ENCODE measurements at regions not wholly inside any gene's neighbourhood (a gene's known extent, or its start where the extent isn't known, plus 50 kb on each side); places are given as distances from the start of the nearest gene placed in this dataset.

GRCh38 chr2:128726911-128727310, 408.2 kb upstream of the HS6ST1 start:
- DNase-seq (ENCODE audit: low read depth): no peak
- TF ChIP-seq, protein P1, sequence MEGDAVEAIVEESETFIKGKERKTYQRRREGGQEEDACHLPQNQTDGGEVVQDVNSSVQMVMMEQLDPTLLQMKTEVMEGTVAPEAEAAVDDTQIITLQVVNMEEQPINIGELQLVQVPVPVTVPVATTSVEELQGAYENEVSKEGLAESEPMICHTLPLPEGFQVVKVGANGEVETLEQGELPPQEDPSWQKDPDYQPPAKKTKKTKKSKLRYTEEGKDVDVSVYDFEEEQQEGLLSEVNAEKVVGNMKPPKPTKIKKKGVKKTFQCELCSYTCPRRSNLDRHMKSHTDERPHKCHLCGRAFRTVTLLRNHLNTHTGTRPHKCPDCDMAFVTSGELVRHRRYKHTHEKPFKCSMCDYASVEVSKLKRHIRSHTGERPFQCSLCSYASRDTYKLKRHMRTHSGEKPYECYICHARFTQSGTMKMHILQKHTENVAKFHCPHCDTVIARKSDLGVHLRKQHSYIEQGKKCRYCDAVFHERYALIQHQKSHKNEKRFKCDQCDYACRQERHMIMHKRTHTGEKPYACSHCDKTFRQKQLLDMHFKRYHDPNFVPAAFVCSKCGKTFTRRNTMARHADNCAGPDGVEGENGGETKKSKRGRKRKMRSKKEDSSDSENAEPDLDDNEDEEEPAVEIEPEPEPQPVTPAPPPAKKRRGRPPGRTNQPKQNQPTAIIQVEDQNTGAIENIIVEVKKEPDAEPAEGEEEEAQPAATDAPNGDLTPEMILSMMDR (IDR thresholded peaks at IDR 0.05; ENCODE audit: insufficient read depth, low read depth, low read length): no peak
- no peak overlapping the region for H3K4me3 ChIP-seq (ENCODE audit: low read depth, low read length)

DNA sequence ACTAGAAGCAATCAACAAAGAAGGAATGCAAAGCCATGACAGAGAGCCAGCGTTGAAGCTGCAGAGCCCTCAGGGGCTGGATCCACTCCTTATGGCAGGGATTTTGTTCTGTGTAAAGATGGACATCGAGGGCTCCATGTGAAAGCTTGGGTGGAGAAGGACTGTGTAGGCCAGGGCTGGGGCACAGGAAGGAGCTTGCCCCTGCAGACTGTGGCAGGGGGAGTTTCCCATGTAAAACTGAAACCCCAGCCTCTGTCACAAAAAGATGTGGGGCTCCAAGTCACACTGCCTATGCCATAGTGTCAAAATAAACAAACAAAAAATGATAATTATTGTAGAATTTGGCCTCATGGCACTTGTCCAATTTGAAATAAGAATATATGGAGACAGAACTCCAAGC, 408.7 kb upstream of the HS6ST1 start:
- H3K4me3 ChIP-seq (ENCODE audit: low read depth, low read length): no peak overlapping the region
- no peak for DNase-seq (ENCODE audit: low read depth)
- TF ChIP-seq, protein P1 (IDR thresholded peaks at IDR 0.05; ENCODE audit: insufficient read depth, low read depth, low read length): no peak

- TF ChIP-seq, protein P1 (IDR thresholded peaks at IDR 0.05; ENCODE audit: insufficient read depth, low read depth, low read length): no peak
- peak; percentile 87 for DNase-seq (ENCODE audit: low read depth)
- H3K4me3 ChIP-seq (ENCODE audit: low read depth, low read length): no peak overlapping the region
These were observed 409.2 kb upstream of the HS6ST1 start for GRCh38 chr2:128727914-128728313.

DNA sequence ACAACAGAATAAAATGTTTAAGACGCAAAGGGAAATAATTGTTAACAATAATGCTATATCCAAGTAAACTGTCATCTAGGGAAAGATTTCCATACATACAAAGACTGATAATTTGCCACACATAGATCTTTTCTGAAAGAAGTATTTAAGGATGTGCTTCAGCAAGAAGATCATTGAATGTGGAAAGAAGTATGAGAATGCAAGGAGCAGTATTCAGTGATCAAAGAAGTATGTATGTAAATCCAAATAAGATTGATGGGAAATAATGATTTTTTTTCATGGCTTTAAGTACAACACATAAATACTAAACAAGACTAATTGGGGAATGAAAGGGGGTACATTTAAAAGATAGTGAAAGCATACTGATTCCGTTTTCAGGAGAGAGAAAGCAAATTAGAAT, 410.4 kb upstream of the HS6ST1 start:
- no peak overlapping the region for H3K4me3 ChIP-seq (ENCODE audit: low read depth, low read length)
- DNase-seq (ENCODE audit: low read depth): no peak
- TF ChIP-seq, protein P1 (IDR thresholded peaks at IDR 0.05; ENCODE audit: insufficient read depth, low read depth, low read length): no peak

- H3K4me3 ChIP-seq (ENCODE audit: low read depth, low read length): no peak overlapping the region
- DNase-seq (ENCODE audit: low read depth): no peak
- TF ChIP-seq, protein P1 (IDR thresholded peaks at IDR 0.05; ENCODE audit: insufficient read depth, low read depth, low read length): no peak
These were observed 413.5 kb upstream of the HS6ST1 start for GRCh38 chr2:128731994-128732650.

GRCh38 chr2:128732976-128733431, 414.3 kb upstream of the HS6ST1 start:
- TF ChIP-seq, protein P1 (IDR thresholded peaks at IDR 0.05; ENCODE audit: insufficient read depth, low read depth, low read length): no peak
- no peak overlapping the region for H3K4me3 ChIP-seq (ENCODE audit: low read depth, low read length)
- peak; percentile 87 for DNase-seq (ENCODE audit: low read depth)

DNA sequence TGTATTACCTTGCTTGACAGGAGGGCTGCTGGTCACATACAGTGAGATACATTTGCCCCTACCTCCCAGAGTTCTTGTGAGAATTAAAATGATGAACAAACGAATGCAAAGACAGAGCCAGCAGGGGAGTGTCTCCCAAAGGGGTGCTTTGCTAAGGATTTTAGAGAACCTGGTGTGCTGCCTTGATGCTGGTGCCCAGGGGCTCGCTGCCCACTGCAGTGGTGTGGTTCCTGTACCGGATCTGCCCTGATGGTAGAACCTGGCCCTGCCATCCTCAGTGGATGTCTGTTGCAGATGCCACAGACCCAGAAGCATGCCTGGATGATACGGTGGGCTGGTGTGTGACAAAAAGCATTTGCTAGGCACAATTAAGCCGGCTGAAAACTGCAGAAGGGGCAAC, 414.8 kb upstream of the HS6ST1 start:
- DNase-seq (ENCODE audit: low read depth): no peak
- H3K4me3 ChIP-seq (ENCODE audit: low read depth, low read length): no peak overlapping the region
- TF ChIP-seq, protein P1 (IDR thresholded peaks at IDR 0.05; ENCODE audit: insufficient read depth, low read depth, low read length): no peak

Measured in fibroblast of villous mesenchyme (primary cell).